HG03469 (cell line): ENCODE measurements at regions not wholly inside any gene's neighbourhood (a gene's known extent, or its start where the extent isn't known, plus 50 kb on each side); places are given as distances from the start of the nearest gene placed in this dataset.

ENCODE experiments used
- ATAC-seq: cut with Tn5 transposase; IDR thresholded peaks from one replicate; pipeline ENCODE4 v1.9.1; 2021; ENCODE audit warnings: mild to moderate bottlenecking, moderate library complexity, moderate number of reproducible peaks; ENCODE audit not compliant: unreplicated experiment

GRCh38 chr4:10773010-10773409 lies 88.4 kb upstream of the CLNK start:
- ATAC-seq: no peak

- no peak for ATAC-seq
These were observed 80.8 kb upstream of the CLNK start for GRCh38 chr4:10765386-10765785.

- no peak for ATAC-seq
These were observed 78.0 kb upstream of the CLNK start for GRCh38 chr4:10762561-10762960.

GRCh38 chr4:10761903-10762302 lies 77.3 kb upstream of the CLNK start:
- ATAC-seq: no peak

- ATAC-seq: no peak
These were observed 75.5 kb upstream of the CLNK start for GRCh38 chr4:10760086-10760485.

- no peak for ATAC-seq
These were observed 74.3 kb upstream of the CLNK start for GRCh38 chr4:10758906-10759305.

GRCh38 chr4:10753856-10754402 lies 69.4 kb upstream of the CLNK start:
- ATAC-seq: no peak

- no peak for ATAC-seq
These were observed 68.8 kb upstream of the CLNK start for GRCh38 chr4:10753336-10753735.

- no peak for ATAC-seq
These were observed 66.1 kb upstream of the CLNK start for GRCh38 chr4:10750714-10751113.

- no peak for ATAC-seq
These were observed 62.6 kb upstream of the CLNK start for GRCh38 chr4:10747186-10747585.

- ATAC-seq: no peak
These were observed 62.0 kb upstream of the CLNK start for GRCh38 chr4:10746371-10747171.

GRCh38 chr4:10743357-10743756 lies 58.8 kb upstream of the CLNK start:
- ATAC-seq: peak; percentile 61

GRCh38 chr4:10741961-10742699 lies 57.6 kb upstream of the CLNK start:
- ATAC-seq: peak; percentile 27

- ATAC-seq: no peak
These were observed 56.5 kb upstream of the CLNK start for GRCh38 chr4:10740891-10741620.

- no peak for ATAC-seq
These were observed 55.7 kb upstream of the CLNK start for GRCh38 chr4:10740251-10740650.

- ATAC-seq: no peak
These were observed 54.4 kb upstream of the CLNK start for GRCh38 chr4:10738826-10739489.

GRCh38 chr4:10737337-10737736 lies 52.8 kb upstream of the CLNK start:
- ATAC-seq: no peak

- ATAC-seq: no peak
These were observed 52.3 kb upstream of the CLNK start for GRCh38 chr4:10736895-10737294.

GRCh38 chr4:10736266-10736665 lies 51.7 kb upstream of the CLNK start:
- ATAC-seq: no peak

- ATAC-seq: no peak
These were observed 50.1 kb upstream of the CLNK start for GRCh38 chr4:10734697-10735096.
